NCI-H524 treated with DMSO at 0.1 percent for 48 hours (cell line): ENCODE measurements at regions not wholly inside any gene's neighbourhood (a gene's known extent, or its start where the extent isn't known, plus 50 kb on each side); places are given as distances from the start of the nearest gene placed in this dataset.
"Not testable (repeated sequence)": the region's sequence is repeated elsewhere in the genome, so short reads cannot be mapped to it uniquely, and the experiment has no call there.

Experiments
- DNase-seq: peaks from one replicate; lab custom pipeline; 2025; lab: John Stamatoyannopoulos, UW

GRCh38 chr3:152581951-152582350, 253.0 kb upstream of the P2RY1 start:
- no peak for DNase-seq

GRCh38 chr3:152583963-152584362, 251.0 kb upstream of the P2RY1 start:
- DNase-seq: no peak

GRCh38 chr3:152586974-152587373, 248.0 kb upstream of the P2RY1 start:
- no peak for DNase-seq

- no peak for DNase-seq
These were observed 247.1 kb upstream of the P2RY1 start for GRCh38 chr3:152587861-152588260.

- DNase-seq: no peak
These were observed 245.3 kb upstream of the P2RY1 start for GRCh38 chr3:152589644-152590043.

GRCh38 chr3:152591515-152591914, 243.4 kb upstream of the P2RY1 start:
- no peak for DNase-seq

- no peak for DNase-seq
These were observed 241.7 kb upstream of the P2RY1 start for GRCh38 chr3:152593242-152593641.

GRCh38 chr3:152595975-152596821, 238.7 kb upstream of the P2RY1 start:
- no peak for DNase-seq

GRCh38 chr3:152596832-152597231, 238.1 kb upstream of the P2RY1 start:
- DNase-seq: not testable (repeated sequence)

GRCh38 chr3:152606146-152606545, 228.8 kb upstream of the P2RY1 start:
- DNase-seq: no peak

- DNase-seq: no peak
These were observed 227.8 kb upstream of the P2RY1 start for GRCh38 chr3:152607179-152607578.

- no peak for DNase-seq
These were observed 226.0 kb upstream of the P2RY1 start for GRCh38 chr3:152608696-152609594.

- DNase-seq: no peak
These were observed 225.0 kb upstream of the P2RY1 start for GRCh38 chr3:152609891-152610290.

GRCh38 chr3:152610622-152611021, 224.3 kb upstream of the P2RY1 start:
- DNase-seq: no peak

GRCh38 chr3:152611905-152612304, 223.0 kb upstream of the P2RY1 start:
- DNase-seq: no peak

GRCh38 chr3:152613851-152614250, 221.1 kb upstream of the P2RY1 start:
- DNase-seq: no peak

GRCh38 chr3:152615681-152616080, 219.2 kb upstream of the P2RY1 start:
- no peak for DNase-seq

GRCh38 chr3:152617609-152618008, 217.3 kb upstream of the P2RY1 start:
- no peak for DNase-seq

- DNase-seq: no peak
These were observed 216.4 kb upstream of the P2RY1 start for GRCh38 chr3:152618529-152618928.

GRCh38 chr3:152619691-152620090, 215.2 kb upstream of the P2RY1 start:
- DNase-seq: no peak

- no peak for DNase-seq
These were observed 214.5 kb upstream of the P2RY1 start for GRCh38 chr3:152620395-152620794.

GRCh38 chr3:152621006-152621868, 213.7 kb upstream of the P2RY1 start:
- no peak for DNase-seq
